ENCODE measurements at regions not wholly inside any gene's neighbourhood (a gene's known extent, or its start where the extent isn't known, plus 50 kb on each side); places are given as distances from the start of the nearest gene placed in this dataset.

- Histone ChIP-seq H3K4me1 (ENCODE audit: control insufficient read depth, extremely low read depth, insufficient read depth, low read length) (no peaks in the 10 kb centered on the region), H3K4me3 (replicated peaks in 1 of 4; ENCODE audit: control extremely low read depth in 1 of 4, insufficient read depth in 1 of 4, low read depth in 3 of 4, low read length in 4 of 4) (no peak overlapping the region), H2AFZ (ENCODE audit: low read length) (peak overlapping the region; percentile 27), H3K9me3 (ENCODE audit: control insufficient read depth, insufficient read depth, low read depth, low read length) (no peaks in the 10 kb centered on the region), H3K27ac (ENCODE audit: insufficient read depth, low read length) (no peak overlapping the region), H3K4me2 (ENCODE audit: extremely low read depth, insufficient read depth, low read length) (no peak overlapping the region), H4K20me1 (ENCODE audit: control insufficient read depth, extremely low read depth, insufficient read depth, low read length) (no peaks in the 10 kb centered on the region), H3K79me2 (ENCODE audit: control insufficient read depth, insufficient read depth, low read length) (no peaks in the 10 kb centered on the region), H3K36me3 (ENCODE audit: control insufficient read depth, insufficient read depth, low read length) (no peaks in the 10 kb centered on the region), H3K9ac (ENCODE audit: insufficient read depth, low read length) (no peak overlapping the region), H3K27me3 (ENCODE audit: control insufficient read depth, insufficient read depth, low read length) (no peaks in the 10 kb centered on the region)
- TF ChIP-seq CTCF (conservative IDR thresholded peaks at IDR 0.05 in 1 of 2, IDR thresholded peaks at IDR 0.05 in 1 of 2; ENCODE audit: low read depth in 1 of 2, low read length in 2 of 2) (no peak), EZH2 (IDR thresholded peaks at IDR 0.05; ENCODE audit: low read length, missing control alignments) (no peak)
- no peak for DNase-seq (ENCODE audit: low read depth in 2 of 2)
These were observed 92.5 kb upstream of the INHBA start for GRCh38 chr7:41795276-41795833.

GRCh38 chr7:41793556-41793955, 90.7 kb upstream of the INHBA start:
- Histone ChIP-seq H3K36me3 (ENCODE audit: control insufficient read depth, insufficient read depth, low read length) (no peaks in the 10 kb centered on the region), H3K27me3 (ENCODE audit: control insufficient read depth, insufficient read depth, low read length) (no peaks in the 10 kb centered on the region), H4K20me1 (ENCODE audit: control insufficient read depth, extremely low read depth, insufficient read depth, low read length) (no peaks in the 10 kb centered on the region), H3K9me3 (ENCODE audit: control insufficient read depth, insufficient read depth, low read depth, low read length) (no peaks in the 10 kb centered on the region), H3K4me1 (ENCODE audit: control insufficient read depth, extremely low read depth, insufficient read depth, low read length) (no peaks in the 10 kb centered on the region), H3K27ac (ENCODE audit: insufficient read depth, low read length) (no peak overlapping the region), H3K4me3 (replicated peaks in 1 of 4; ENCODE audit: control extremely low read depth in 1 of 4, insufficient read depth in 1 of 4, low read depth in 3 of 4, low read length in 4 of 4) (no peak overlapping the region), H3K9ac (ENCODE audit: insufficient read depth, low read length) (no peak overlapping the region), H3K4me2 (ENCODE audit: extremely low read depth, insufficient read depth, low read length) (no peak overlapping the region), H3K79me2 (ENCODE audit: control insufficient read depth, insufficient read depth, low read length) (no peaks in the 10 kb centered on the region), H2AFZ (ENCODE audit: low read length) (no peak overlapping the region)
- no peak for DNase-seq (ENCODE audit: low read depth in 2 of 2)
- TF ChIP-seq CTCF (conservative IDR thresholded peaks at IDR 0.05 in 1 of 2, IDR thresholded peaks at IDR 0.05 in 1 of 2; ENCODE audit: low read depth in 1 of 2, low read length in 2 of 2) (no peak), EZH2 (IDR thresholded peaks at IDR 0.05; ENCODE audit: low read length, missing control alignments) (no peak)

GRCh38 chr7:41792120-41792519, 89.2 kb upstream of the INHBA start:
- TF ChIP-seq CTCF (conservative IDR thresholded peaks at IDR 0.05 in 1 of 2, IDR thresholded peaks at IDR 0.05 in 1 of 2; ENCODE audit: low read depth in 1 of 2, low read length in 2 of 2), result no peak
- TF ChIP-seq EZH2 (IDR thresholded peaks at IDR 0.05; ENCODE audit: low read length, missing control alignments), result no peak
- no peak overlapping the region for H2AFZ ChIP-seq (ENCODE audit: low read length)
- DNase-seq (ENCODE audit: low read depth in 2 of 2), result peak in 1 of 2 donors; percentile 21

More at GRCh38 chr7:41792120-41792519, 89.2 kb upstream of the INHBA start:
- H3K79me2 ChIP-seq (ENCODE audit: control insufficient read depth, insufficient read depth, low read length), result no peaks in the 10 kb centered on the region
- H3K4me2 ChIP-seq (ENCODE audit: extremely low read depth, insufficient read depth, low read length), result no peak overlapping the region
- H3K27ac ChIP-seq (ENCODE audit: insufficient read depth, low read length), result no peak overlapping the region
- H3K4me3 ChIP-seq (replicated peaks in 1 of 4; ENCODE audit: control extremely low read depth in 1 of 4, insufficient read depth in 1 of 4, low read depth in 3 of 4, low read length in 4 of 4), result no peak overlapping the region
- H3K4me1 ChIP-seq (ENCODE audit: control insufficient read depth, extremely low read depth, insufficient read depth, low read length), result peaks cover 6% of the 10 kb centered on the region
- no peaks in the 10 kb centered on the region for H4K20me1 ChIP-seq (ENCODE audit: control insufficient read depth, extremely low read depth, insufficient read depth, low read length)
- no peak overlapping the region for H3K9ac ChIP-seq (ENCODE audit: insufficient read depth, low read length)
- no peaks in the 10 kb centered on the region for H3K9me3 ChIP-seq (ENCODE audit: control insufficient read depth, insufficient read depth, low read depth, low read length)
- H3K36me3 ChIP-seq (ENCODE audit: control insufficient read depth, insufficient read depth, low read length), result no peaks in the 10 kb centered on the region
- H3K27me3 ChIP-seq (ENCODE audit: control insufficient read depth, insufficient read depth, low read length), result no peaks in the 10 kb centered on the region

All from fibroblast of lung (primary cell).